WERI-Rb-1 (cell line): ENCODE measurements at regions not wholly inside any gene's neighbourhood (a gene's known extent, or its start where the extent isn't known, plus 50 kb on each side); places are given as distances from the start of the nearest gene placed in this dataset.

ENCODE experiments used
- DNase-seq: peaks from one replicate; pipeline ENCODE4 v3.0.0-alpha.2; 2020
- H3K27ac ChIP-seq: fragments of 250-450 bp; sonication (Bioruptor Pico); 2 replicates; pipeline ENCODE4 v1.5.1; 2020; ENCODE audit warnings: mild to moderate bottlenecking, moderate library complexity
- H3K27me3 ChIP-seq: fragments of 250-450 bp; sonication (Bioruptor Pico); 2 replicates; pipeline ENCODE4 v1.5.1; 2021; ENCODE audit warnings: mild to moderate bottlenecking, low read depth, moderate library complexity; ENCODE audit not compliant: insufficient read depth, severe bottlenecking
- H3K36me3 ChIP-seq: fragments of 250-450 bp; sonication (Bioruptor Pico); 2 replicates; pipeline ENCODE4 v1.5.1; 2020; ENCODE audit warnings: mild to moderate bottlenecking, moderate library complexity
- H3K4me3 ChIP-seq: 2 replicates; pipeline ENCODE4 v1.5.1; 2011; ENCODE audit warnings: low read depth, mild to moderate bottlenecking, control low read depth, low read length
- H3K9me3 ChIP-seq: fragments of 250-450 bp; sonication (Bioruptor Pico); 2 replicates; pipeline ENCODE4 v1.5.1; 2021; ENCODE audit warnings: mild to moderate bottlenecking, moderate library complexity; ENCODE audit not compliant: severe bottlenecking
- TF ChIP-seq, protein P1 (sequence below): IDR thresholded peaks from 2 replicates; pipeline ENCODE4 v1.5.1; 2011; ENCODE audit warnings: low read depth, mild to moderate bottlenecking, control low read depth, inconsistent platforms, low read length

DNA sequence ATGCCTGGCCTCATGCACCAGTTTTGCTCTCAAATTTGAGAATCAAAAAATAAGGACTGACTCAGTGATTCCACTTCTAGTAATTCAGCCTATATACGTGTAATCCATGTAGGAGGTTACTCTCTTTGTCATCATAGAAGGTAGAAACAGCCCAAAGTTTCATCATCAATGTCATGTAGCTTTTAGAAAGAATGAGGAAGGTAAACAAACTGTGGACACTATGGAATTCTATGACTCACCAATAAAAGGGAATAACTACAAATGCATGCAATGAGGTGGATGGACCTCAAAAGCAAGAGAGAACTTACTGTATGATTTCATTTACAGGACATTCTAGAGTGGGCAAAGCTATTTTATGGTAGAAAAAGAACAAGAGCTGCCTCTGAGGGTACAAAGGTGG lies 93.2 kb upstream of the LRIG1 start:
- no peaks in the 10 kb centered on the region for H3K36me3 ChIP-seq
- TF ChIP-seq, protein P1, sequence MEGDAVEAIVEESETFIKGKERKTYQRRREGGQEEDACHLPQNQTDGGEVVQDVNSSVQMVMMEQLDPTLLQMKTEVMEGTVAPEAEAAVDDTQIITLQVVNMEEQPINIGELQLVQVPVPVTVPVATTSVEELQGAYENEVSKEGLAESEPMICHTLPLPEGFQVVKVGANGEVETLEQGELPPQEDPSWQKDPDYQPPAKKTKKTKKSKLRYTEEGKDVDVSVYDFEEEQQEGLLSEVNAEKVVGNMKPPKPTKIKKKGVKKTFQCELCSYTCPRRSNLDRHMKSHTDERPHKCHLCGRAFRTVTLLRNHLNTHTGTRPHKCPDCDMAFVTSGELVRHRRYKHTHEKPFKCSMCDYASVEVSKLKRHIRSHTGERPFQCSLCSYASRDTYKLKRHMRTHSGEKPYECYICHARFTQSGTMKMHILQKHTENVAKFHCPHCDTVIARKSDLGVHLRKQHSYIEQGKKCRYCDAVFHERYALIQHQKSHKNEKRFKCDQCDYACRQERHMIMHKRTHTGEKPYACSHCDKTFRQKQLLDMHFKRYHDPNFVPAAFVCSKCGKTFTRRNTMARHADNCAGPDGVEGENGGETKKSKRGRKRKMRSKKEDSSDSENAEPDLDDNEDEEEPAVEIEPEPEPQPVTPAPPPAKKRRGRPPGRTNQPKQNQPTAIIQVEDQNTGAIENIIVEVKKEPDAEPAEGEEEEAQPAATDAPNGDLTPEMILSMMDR, result no peak
- H3K27me3 ChIP-seq, result no peaks in the 10 kb centered on the region
- H3K9me3 ChIP-seq, result no peaks in the 10 kb centered on the region
- no peak overlapping the region for H3K4me3 ChIP-seq
- H3K27ac ChIP-seq, result no peak overlapping the region
- no peak for DNase-seq

DNA sequence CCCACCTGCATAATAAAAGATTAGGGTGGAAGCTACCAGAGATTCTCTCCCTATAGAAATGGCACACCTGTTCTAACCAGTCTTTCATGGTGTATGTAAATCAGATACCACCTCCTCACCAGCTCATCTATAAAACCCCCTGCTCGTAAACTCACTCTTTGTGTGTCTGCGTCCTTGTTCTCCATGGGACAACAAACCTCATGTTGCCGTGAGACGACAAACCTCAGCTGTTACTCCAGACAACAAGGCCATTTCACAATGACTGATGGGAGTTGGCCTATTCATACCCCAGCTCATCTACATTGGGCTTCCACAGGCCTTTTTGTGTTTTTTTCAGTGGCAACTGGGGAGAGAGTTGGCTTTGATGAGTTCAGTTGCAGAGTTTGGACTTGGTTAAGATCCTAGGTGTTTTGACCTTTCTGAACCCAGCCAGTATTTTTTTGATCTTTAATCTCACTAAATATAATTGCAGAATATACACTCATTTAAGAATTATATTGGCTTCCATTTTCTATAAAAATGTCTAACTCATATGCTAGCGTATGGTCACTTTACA lies 96.6 kb upstream of the LRIG1 start:
- DNase-seq, result no peak
- no peak overlapping the region for H3K27ac ChIP-seq
- TF ChIP-seq, protein P1, result no peak

DNA sequence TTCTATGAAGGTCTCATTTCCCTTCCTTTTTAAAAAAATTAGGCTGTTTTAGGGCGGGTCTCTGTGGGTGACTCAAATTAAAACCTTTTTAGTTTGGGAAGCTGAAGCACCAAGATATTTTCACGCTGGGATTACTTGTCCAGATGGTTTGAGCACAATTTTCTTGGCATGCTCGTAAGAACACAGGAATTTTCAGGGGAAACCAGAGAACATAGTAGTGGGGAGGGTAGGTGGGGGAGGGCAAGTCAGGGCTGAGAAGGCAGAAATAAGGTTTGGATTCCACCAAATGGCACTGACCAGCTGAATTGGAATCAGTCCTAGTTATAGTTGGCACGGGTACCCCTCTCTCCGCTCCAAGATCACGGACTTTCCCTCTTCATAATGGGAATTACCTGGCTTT lies 97.3 kb upstream of the LRIG1 start:
- Histone ChIP-seq H3K36me3 (no peaks in the 10 kb centered on the region), H3K9me3 (no peaks in the 10 kb centered on the region), H3K4me3 (no peak overlapping the region), H3K27me3 (no peaks in the 10 kb centered on the region), H3K27ac (no peak overlapping the region)
- DNase-seq, result no peak
- TF ChIP-seq, protein P1, result no peak

More for the DNA sequence above, 96.6 kb upstream of the LRIG1 start:
- Histone ChIP-seq H3K27me3 (no peaks in the 10 kb centered on the region), H3K36me3 (no peaks in the 10 kb centered on the region), H3K4me3 (no peak overlapping the region), H3K9me3 (no peaks in the 10 kb centered on the region)

DNA sequence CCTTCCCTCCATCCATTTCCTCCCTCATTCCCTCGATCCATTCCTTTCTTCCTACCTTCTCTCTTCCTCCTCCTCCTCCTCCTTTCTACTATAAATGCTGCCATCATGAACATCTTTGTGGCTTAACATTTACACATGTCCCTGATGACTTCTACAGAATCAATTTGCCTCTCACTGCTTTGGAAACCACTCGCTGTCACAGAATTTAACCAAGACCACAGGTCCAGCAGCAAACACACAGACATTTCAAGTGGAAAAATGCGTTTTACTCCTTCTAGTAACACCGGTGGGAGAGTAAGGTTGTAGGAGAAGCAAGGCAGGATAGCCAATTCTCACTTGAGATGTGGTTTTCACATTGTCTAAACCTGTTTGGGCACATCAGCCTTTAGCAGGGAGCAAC lies 101.4 kb upstream of the LRIG1 start:
- Histone ChIP-seq H3K27me3 (no peaks in the 10 kb centered on the region), H3K4me3 (no peak overlapping the region), H3K27ac (no peak overlapping the region), H3K9me3 (no peaks in the 10 kb centered on the region), H3K36me3 (no peaks in the 10 kb centered on the region)
- DNase-seq, result no peak
- TF ChIP-seq, protein P1, result no peak

DNA sequence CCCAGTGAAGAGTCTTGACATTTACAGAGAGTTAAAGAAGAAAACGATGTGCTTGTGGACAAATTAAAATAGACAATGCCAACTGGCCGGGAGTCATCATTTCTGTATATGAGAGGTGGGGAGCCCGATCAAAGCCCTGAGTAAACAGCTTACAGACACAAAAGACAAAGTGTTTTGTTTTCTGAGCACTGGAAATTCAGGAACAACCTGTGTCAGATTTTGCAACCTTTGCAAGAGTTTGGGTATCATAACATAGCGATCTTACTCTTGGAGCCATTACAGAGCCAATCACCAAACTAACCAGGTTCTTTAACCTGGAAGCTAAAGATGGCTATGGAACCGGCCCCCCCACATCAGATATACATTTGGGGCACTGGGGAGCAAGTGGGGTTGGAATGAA lies 101.9 kb upstream of the LRIG1 start:
- Histone ChIP-seq H3K27me3 (no peaks in the 10 kb centered on the region), H3K36me3 (no peaks in the 10 kb centered on the region), H3K9me3 (no peaks in the 10 kb centered on the region), H3K27ac (no peak overlapping the region), H3K4me3 (no peak overlapping the region)
- TF ChIP-seq, protein P1, result no peak
- DNase-seq, result no peak

DNA sequence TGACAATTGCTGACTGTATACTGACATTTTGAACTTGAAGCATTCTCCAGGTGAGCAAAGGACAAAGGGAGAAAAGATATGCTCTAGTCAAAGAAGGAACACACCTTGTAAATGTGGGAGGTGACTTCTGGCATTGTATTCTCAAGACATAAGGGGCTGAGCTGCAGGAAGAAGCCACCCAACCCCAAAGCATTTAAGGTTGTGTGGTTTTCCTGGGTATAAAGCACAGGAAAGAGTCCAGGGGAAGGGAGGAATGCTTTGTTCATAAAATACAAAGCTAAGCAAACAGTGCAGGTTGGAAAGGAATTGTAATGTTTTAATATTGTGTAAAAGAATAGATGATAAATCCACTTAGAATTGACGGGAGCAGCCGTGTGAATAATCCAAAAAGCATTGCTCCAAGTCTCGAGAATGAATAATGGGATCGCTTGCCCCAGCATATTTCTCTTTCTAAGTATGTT lies 102.4 kb upstream of the LRIG1 start:
- TF ChIP-seq, protein P1, result no peak
- Histone ChIP-seq H3K27ac (no peak overlapping the region), H3K27me3 (no peaks in the 10 kb centered on the region), H3K9me3 (no peaks in the 10 kb centered on the region), H3K4me3 (no peak overlapping the region), H3K36me3 (no peaks in the 10 kb centered on the region)
- DNase-seq, result no peak
